ENCODE measurements at regions not wholly inside any gene's neighbourhood (a gene's known extent, or its start where the extent isn't known, plus 50 kb on each side); places are given as distances from the start of the nearest gene placed in this dataset.

GRCh38 chr3:59107856-59108815 is 58.3 kb upstream of the CFAP20DC start (continued):
- TF ChIP-seq, protein P1, sequence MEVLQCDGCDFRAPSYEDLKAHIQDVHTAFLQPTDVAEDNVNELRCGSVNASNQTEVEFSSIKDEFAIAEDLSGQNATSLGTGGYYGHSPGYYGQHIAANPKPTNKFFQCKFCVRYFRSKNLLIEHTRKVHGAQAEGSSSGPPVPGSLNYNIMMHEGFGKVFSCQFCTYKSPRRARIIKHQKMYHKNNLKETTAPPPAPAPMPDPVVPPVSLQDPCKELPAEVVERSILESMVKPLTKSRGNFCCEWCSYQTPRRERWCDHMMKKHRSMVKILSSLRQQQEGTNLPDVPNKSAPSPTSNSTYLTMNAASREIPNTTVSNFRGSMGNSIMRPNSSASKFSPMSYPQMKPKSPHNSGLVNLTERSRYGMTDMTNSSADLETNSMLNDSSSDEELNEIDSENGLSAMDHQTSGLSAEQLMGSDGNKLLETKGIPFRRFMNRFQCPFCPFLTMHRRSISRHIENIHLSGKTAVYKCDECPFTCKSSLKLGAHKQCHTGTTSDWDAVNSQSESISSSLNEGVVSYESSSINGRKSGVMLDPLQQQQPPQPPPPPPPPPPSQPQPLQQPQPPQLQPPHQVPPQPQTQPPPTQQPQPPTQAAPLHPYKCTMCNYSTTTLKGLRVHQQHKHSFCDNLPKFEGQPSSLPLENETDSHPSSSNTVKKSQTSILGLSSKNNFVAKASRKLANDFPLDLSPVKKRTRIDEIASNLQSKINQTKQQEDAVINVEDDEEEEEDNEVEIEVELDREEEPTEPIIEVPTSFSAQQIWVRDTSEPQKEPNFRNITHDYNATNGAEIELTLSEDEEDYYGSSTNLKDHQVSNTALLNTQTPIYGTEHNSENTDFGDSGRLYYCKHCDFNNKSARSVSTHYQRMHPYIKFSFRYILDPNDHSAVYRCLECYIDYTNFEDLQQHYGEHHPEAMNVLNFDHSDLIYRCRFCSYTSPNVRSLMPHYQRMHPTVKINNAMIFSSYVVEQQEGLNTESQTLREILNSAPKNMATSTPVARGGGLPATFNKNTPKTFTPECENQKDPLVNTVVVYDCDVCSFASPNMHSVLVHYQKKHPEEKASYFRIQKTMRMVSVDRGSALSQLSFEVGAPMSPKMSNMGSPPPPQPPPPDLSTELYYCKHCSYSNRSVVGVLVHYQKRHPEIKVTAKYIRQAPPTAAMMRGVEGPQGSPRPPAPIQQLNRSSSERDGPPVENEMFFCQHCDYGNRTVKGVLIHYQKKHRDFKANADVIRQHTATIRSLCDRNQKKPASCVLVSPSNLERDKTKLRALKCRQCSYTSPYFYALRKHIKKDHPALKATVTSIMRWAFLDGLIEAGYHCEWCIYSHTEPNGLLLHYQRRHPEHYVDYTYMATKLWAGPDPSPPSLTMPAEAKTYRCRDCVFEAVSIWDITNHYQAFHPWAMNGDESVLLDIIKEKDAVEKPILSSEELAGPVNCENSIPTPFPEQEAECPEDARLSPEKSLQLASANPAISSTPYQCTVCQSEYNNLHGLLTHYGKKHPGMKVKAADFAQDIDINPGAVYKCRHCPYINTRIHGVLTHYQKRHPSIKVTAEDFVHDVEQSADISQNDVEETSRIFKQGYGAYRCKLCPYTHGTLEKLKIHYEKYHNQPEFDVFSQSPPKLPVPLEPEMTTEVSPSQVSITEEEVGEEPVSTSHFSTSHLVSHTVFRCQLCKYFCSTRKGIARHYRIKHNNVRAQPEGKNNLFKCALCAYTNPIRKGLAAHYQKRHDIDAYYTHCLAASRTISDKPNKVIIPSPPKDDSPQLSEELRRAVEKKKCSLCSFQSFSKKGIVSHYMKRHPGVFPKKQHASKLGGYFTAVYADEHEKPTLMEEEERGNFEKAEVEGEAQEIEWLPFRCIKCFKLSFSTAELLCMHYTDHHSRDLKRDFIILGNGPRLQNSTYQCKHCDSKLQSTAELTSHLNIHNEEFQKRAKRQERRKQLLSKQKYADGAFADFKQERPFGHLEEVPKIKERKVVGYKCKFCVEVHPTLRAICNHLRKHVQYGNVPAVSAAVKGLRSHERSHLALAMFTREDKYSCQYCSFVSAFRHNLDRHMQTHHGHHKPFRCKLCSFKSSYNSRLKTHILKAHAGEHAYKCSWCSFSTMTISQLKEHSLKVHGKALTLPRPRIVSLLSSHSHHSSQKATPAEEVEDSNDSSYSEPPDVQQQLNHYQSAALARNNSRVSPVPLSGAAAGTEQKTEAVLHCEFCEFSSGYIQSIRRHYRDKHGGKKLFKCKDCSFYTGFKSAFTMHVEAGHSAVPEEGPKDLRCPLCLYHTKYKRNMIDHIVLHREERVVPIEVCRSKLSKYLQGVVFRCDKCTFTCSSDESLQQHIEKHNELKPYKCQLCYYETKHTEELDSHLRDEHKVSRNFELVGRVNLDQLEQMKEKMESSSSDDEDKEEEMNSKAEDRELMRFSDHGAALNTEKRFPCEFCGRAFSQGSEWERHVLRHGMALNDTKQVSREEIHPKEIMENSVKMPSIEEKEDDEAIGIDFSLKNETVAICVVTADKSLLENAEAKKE (CRISPR knock-in tag; IDR thresholded peaks at IDR 0.05): no peak

DNA sequence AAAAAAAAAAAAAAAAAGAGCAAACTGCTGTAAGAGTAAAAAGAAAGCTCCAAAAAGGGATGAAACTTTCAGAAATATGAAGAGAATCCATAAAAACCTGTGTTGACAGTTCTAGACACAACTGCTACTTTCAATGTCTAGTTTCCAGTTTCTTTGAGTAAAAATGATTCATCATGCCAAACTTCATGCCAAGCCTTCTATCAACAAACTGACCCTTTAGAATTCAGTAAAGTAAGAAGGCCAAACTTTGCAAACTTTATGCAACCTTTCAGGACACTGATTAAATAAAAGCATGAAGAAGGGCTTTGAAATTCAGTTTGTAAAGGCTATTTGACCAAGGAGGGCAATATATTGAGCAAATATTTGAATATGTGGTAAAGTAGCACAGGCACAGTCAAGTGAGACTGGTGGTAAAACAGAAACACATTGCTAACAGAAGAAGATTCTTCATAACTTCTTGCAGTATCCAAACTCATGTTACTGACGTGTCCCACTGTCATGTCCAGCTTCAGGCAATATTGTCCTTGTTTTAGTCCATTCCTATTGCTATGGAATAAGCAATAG is 56.3 kb upstream of the CFAP20DC start:
- no peak overlapping the region for H3K4me3 Mint-ChIP-seq
- no peak overlapping the region for H2AFZ ChIP-seq
- H3K4me3 ChIP-seq: no peak overlapping the region
- no peaks in the 10 kb centered on the region for H3K4me1 ChIP-seq (ENCODE audit: insufficient read depth)
- DNase-seq (ENCODE audit: low spot score): no peak
- no peaks in the 10 kb centered on the region for H3K9me2 ChIP-seq (ENCODE audit: insufficient read depth)
- no peaks in the 10 kb centered on the region for H3K27me3 Mint-ChIP-seq (ENCODE audit: insufficient read depth, low read depth, poor library complexity)
- H3K36me3 ChIP-seq (ENCODE audit: insufficient read depth): no peaks in the 10 kb centered on the region
- no peaks in the 10 kb centered on the region for H3K36me3 Mint-ChIP-seq (ENCODE audit: low read depth)
- H3K9me3 Mint-ChIP-seq: no peaks in the 10 kb centered on the region
- no peaks in the 10 kb centered on the region for H3K79me2 ChIP-seq (replicated peaks; ENCODE audit: insufficient read depth)
- no peaks in the 10 kb centered on the region for H3K27me3 ChIP-seq (ENCODE audit: insufficient read depth)
- H4K20me1 ChIP-seq (replicated peaks; ENCODE audit: insufficient read depth): no peaks in the 10 kb centered on the region
- H3K4me1 Mint-ChIP-seq: peaks cover 22% of the 10 kb centered on the region
- H3F3A ChIP-seq (replicated peaks; ENCODE audit: low read depth): no peaks in the 10 kb centered on the region
- no peak overlapping the region for H3K27ac ChIP-seq (ENCODE audit: low read depth)
- H3K4me2 ChIP-seq: no peak overlapping the region
- no peak for ATAC-seq
- no peak overlapping the region for H3K27ac Mint-ChIP-seq
- no peak for TF ChIP-seq ETS1 (IDR thresholded peaks at IDR 0.05)
- no peak for TF ChIP-seq CREB1 (CRISPR knock-in tag; IDR thresholded peaks at IDR 0.05; ENCODE audit: low read depth)
- TF ChIP-seq, protein P1 (CRISPR knock-in tag; IDR thresholded peaks at IDR 0.05): no peak
- no peak for TF ChIP-seq STAT1 (IDR thresholded peaks at IDR 0.05; ENCODE audit: unreplicated experiment)
